ENCODE measurements at regions not wholly inside any gene's neighbourhood (a gene's known extent, or its start where the extent isn't known, plus 50 kb on each side); places are given as distances from the start of the nearest gene placed in this dataset.

DNA sequence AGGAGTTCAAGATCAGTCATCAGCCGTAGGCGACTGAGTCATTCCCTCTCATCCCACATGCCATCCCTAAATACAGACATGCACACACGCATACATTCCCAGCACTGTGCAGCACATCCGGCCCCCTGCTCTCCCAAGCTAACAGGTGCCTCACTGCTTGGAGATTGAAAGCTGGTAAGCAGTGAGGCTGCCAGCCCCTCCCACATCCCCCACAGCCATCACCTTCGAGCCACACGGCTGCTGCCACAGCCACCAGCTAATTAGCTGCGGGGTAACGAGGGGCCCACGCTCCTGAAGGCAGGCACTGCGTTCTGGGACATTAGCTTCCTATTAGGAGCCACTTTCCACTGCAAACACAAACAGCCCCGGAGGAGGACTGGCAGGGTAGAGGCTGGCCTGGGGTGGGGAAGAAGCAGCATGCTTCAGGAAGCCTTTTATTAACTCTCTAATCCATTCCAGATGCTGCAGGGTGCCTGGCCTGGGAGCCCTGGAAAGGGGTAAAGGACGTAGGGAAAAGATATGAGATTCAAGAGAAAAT lies 179.6 kb downstream of the CCT6B start:
- Mint-ChIP-seq H3K4me3 (peak overlapping the region in 1 of 8 donors; percentile 52), H3K27me3 (peaks cover 7 to 24% (median 19%) of the 10 kb centered on the region in 3 donors), H3K9me3 (no peaks in the 10 kb centered on the region), H3K36me3 (no peaks in the 10 kb centered on the region), H3K4me1 (no peaks in the 10 kb centered on the region), H3K27ac (no peak overlapping the region)
- DNase-seq (no peak), ATAC-seq (ENCODE audit: low read depth in 2 of 2) (no peak)

DNA sequence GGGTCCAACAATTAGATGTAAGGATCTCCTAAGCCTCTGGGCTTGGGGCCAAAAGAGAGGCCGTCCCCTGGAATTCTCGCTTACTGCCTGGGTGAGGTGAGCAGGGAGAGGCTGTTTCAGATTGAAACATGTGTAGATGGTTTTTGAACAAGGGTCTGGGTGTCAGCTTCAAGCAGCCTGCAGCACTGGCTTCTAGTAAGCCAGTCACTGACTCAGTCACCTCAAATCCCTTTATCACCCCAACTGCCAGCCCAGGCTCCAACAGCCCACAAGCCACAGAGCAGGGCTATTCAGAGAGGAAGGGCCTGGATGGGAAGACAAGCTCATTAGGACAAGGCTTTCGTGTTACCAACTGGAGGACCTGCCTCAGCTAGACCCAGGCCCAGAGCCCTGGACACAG lies 180.2 kb downstream of the CCT6B start:
- no peak overlapping the region for H3K4me3 Mint-ChIP-seq

DNA sequence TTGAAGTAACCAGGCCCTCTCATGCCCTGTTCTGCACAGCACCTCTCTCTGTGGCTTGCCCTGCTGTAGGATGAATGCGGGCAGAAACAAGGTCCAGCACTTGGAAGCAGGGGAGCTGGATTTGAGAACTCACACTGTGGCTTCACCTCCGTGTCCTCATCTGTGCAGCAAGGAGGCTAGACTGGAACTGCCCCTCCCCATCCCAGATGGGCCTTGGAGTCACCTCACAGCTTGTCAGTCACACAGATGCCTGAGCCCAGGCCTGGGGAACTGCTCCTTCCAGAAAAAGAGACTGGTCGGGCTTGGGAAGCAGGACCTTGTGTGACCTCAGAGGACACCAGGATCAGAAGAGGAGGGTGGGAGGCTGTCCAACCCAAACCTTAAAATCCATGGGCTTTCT lies 180.8 kb downstream of the CCT6B start:
- DNase-seq = no peak
- no peaks in the 10 kb centered on the region for H3K36me3 Mint-ChIP-seq
- peaks cover 7 to 19% (median 18%) of the 10 kb centered on the region in 3 donors for H3K27me3 Mint-ChIP-seq
- no peak for ATAC-seq (ENCODE audit: low read depth in 2 of 2)
- H3K9me3 Mint-ChIP-seq = no peaks in the 10 kb centered on the region
- H3K4me3 Mint-ChIP-seq = no peak overlapping the region
- no peaks in the 10 kb centered on the region for H3K4me1 Mint-ChIP-seq
- no peak overlapping the region for H3K27ac Mint-ChIP-seq

More for the DNA sequence above, 180.2 kb downstream of the CCT6B start:
- no peaks in the 10 kb centered on the region for H3K36me3 Mint-ChIP-seq
- no peaks in the 10 kb centered on the region for H3K9me3 Mint-ChIP-seq
- no peak overlapping the region for H3K27ac Mint-ChIP-seq
- peaks cover 7 to 22% (median 19%) of the 10 kb centered on the region in 3 donors for H3K27me3 Mint-ChIP-seq
- no peaks in the 10 kb centered on the region for H3K4me1 Mint-ChIP-seq
- ATAC-seq (ENCODE audit: low read depth in 2 of 2) (no peak), DNase-seq (no peak)

DNA sequence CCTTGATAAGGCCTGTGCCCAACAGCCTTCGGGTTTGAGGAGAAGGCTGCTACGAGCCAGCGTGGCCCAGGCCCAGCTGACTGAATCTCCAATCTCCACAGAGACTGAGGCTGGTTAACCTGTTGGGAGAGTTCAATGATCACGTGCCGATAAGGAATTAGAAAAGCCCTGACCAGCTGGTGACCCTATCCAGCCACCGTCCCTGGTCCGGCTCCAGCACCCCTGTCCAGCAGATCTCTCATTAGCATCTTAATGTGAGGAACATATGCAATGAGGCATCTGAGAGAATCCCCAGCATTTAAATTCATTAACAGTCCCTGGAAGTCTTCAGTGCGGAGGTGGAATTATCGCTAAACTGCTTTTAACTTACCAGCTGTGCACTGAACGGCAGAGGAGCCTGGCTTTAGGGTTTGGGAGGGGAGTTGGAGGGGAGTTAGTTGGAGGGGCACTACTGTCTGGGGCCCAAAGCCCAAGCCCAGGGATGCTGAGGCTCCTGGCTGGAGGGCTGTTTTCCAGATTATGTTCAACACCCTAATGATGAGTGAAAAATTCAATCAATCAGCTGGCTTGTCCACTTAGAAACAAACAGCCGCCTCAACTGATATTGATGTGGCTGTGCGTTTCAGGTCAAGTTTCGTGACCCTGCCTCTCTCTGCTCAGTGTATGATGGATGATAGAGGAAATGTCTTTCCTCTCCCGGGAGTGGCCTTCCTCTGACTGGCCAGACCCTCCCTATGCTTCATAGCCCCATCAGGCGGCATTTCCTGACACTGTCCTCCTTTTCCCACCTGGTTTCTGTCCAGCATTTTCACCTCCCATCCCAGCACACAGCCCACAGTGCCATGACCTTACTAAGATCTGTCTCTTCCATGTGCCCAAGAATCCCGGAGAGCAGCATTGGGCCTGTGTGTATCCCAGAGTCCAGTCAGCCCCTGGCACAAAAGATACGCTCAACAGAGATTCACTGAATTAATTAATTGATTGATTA lies 184.5 kb downstream of the CCT6B start:
- H3K4me3 Mint-ChIP-seq = no peak overlapping the region
- DNase-seq (no peak), ATAC-seq (ENCODE audit: low read depth in 2 of 2) (no peak)
- no peaks in the 10 kb centered on the region for H3K4me1 Mint-ChIP-seq
- no peaks in the 10 kb centered on the region for H3K36me3 Mint-ChIP-seq
- no peak overlapping the region for H3K27ac Mint-ChIP-seq
- H3K9me3 Mint-ChIP-seq = no peaks in the 10 kb centered on the region
- peaks cover 18 to 37% (median 29%) of the 10 kb centered on the region in 3 donors for H3K27me3 Mint-ChIP-seq

DNA sequence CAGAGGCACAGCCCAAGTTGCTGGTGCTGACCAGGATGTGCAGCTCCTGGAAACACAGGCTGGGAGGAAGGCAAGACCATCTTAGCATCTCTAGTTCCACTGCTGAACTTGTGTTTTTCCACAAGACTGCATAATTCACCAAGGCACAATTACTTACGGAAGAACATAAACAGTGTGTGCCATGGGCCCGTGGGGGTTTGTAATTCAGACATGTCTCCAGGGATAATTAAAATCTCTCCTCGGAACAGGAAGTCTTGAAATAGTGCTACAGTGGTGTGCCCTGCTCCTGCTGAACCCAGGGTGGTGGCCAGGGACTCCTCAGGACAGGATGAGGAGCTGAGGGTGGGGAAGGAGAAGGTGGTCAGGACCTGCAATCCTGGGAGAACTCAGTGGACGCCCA lies 188.2 kb downstream of the CCT6B start:
- Mint-ChIP-seq H3K4me1 (peaks cover 0 to 3% (median 0%) of the 10 kb centered on the region in 3 donors), H3K9me3 (no peaks in the 10 kb centered on the region), H3K4me3 (no peak overlapping the region), H3K36me3 (no peaks in the 10 kb centered on the region), H3K27ac (no peak overlapping the region), H3K27me3 (peaks cover 17 to 39% (median 26%) of the 10 kb centered on the region in 3 donors)
- ATAC-seq (ENCODE audit: low read depth in 2 of 2) (no peak), DNase-seq (no peak)

DNA sequence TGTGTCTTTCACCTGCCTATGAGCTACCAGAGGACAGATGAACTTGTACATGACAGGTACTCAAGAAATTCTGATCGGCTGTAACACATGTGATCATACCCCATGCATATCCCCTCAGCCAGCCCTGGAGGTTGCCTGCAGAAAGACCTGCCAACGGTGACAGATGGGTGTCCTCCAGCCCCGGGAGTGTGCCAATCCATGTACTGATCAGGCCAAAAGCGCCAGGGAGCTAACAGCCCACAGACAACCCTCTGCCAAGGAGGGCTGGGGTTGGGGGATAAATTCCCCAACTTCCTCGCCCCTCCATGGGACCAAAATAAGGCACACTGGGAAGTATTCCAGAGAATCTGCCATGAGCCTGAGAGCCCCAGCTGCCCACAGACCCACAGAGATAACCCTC lies 189.4 kb downstream of the CCT6B start:
- Mint-ChIP-seq H3K36me3 (no peaks in the 10 kb centered on the region), H3K4me1 (peaks cover 0 to 3% (median 0%) of the 10 kb centered on the region in 3 donors), H3K4me3 (no peak overlapping the region), H3K27ac (no peak overlapping the region), H3K9me3 (no peaks in the 10 kb centered on the region), H3K27me3 (peaks cover 12 to 41% (median 27%) of the 10 kb centered on the region in 3 donors)
- ATAC-seq (ENCODE audit: low read depth in 2 of 2) (no peak), DNase-seq (no peak)

DNA sequence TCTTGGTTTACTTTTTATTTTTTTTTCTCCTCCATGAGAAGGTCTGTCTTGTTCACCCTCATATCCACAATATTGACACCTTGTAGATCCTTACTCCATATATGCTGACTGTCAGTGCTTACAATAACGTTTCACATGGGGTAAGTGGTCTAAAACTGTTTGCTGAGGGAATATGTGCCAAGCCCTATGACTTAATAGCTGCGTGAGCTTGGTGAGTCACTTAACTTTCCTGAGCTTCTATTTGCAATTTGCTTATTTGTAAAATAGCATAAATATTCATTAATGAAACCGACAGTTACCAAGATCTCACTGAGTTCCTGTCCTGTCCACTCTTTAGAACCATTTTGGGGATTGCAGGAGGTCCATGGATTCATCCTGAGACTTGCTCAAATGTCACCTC lies 190.7 kb downstream of the CCT6B start:
- H3K27me3 Mint-ChIP-seq = peaks cover 11 to 41% (median 27%) of the 10 kb centered on the region in 3 donors
- no peaks in the 10 kb centered on the region for H3K9me3 Mint-ChIP-seq
- no peaks in the 10 kb centered on the region for H3K36me3 Mint-ChIP-seq
- no peak for DNase-seq
- no peak overlapping the region for H3K27ac Mint-ChIP-seq
- peaks cover 0 to 3% (median 0%) of the 10 kb centered on the region in 3 donors for H3K4me1 Mint-ChIP-seq
- no peak overlapping the region for H3K4me3 Mint-ChIP-seq
- no peak for ATAC-seq (ENCODE audit: low read depth in 2 of 2)

DNA sequence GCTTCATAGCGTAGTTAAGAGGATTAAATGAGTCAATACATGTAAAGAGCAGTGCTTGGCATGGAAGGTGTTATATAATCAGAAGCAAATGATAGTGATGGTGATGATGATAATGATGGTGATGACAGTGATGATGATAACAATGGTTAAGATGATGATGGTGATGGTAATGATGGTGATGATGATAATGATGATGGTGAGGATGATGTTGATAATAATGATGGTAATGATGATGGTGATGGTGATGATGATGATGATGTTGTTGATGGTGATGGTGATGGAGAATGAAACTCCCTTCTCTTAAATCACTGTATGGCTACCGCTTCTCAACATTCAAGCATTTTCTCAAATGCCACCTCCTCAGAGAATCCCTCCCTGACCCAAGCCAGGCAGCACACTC lies 190.5 kb downstream of the TMEM132E start:
- Mint-ChIP-seq H3K4me3 (no peak overlapping the region), H3K4me1 (peaks cover 0 to 3% (median 0%) of the 10 kb centered on the region in 3 donors), H3K27ac (no peak overlapping the region), H3K36me3 (no peaks in the 10 kb centered on the region), H3K9me3 (no peaks in the 10 kb centered on the region), H3K27me3 (peaks cover 8 to 36% (median 28%) of the 10 kb centered on the region in 3 donors)
- ATAC-seq (ENCODE audit: low read depth in 2 of 2) (no peak), DNase-seq (no peak)

DNA sequence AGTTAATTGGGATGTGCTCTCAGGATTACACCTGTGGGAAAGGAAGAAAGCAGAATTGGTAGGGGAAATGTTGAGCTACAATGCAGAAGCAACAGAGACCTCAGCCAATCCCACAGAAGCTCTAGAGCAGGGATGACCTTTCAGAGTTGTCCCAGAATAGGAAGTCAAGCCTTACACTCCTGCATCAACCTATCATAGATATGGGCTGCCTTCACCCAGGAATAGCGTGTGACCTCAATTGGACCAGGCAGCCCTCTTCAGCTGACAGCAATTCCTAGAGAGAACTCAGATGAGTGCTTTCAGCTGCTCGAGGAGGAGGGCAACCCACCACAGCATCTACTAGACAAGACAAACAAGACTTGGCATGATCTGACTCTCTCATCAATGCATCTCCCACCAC lies 189.7 kb downstream of the TMEM132E start:
- H3K4me3 Mint-ChIP-seq = no peak overlapping the region
- H3K36me3 Mint-ChIP-seq = no peaks in the 10 kb centered on the region
- peaks cover 0 to 3% (median 0%) of the 10 kb centered on the region in 3 donors for H3K4me1 Mint-ChIP-seq
- ATAC-seq (ENCODE audit: low read depth in 2 of 2) (no peak), DNase-seq (no peak)
- H3K27ac Mint-ChIP-seq = peak overlapping the region in 1 of 6 donors; percentile 1
- H3K9me3 Mint-ChIP-seq = no peaks in the 10 kb centered on the region
- peaks cover 7 to 33% (median 32%) of the 10 kb centered on the region in 3 donors for H3K27me3 Mint-ChIP-seq

DNA sequence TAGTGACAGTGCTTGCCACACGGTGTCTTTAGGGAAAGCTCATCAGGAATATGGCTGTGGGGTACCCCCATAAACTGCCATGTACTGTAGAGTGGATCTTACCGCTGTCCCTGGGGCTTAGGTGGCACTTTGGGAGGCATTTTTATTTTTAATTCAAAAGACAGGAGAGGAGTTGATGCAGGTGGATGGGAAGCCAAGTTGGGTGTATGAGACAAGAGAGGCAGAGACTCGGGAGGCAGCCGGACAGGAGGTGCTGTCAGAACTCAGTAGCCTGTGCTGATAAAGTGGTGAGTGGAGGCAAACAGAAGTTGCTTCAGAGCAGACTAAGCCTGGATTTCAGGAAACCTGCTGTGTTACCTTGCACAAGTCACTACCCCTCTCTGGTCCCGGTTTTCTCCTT lies 185.9 kb downstream of the TMEM132E start:
- Mint-ChIP-seq H3K36me3 (no peaks in the 10 kb centered on the region), H3K4me1 (peaks cover 0 to 3% (median 0%) of the 10 kb centered on the region in 3 donors), H3K9me3 (peaks cover 0 to 2% (median 0%) of the 10 kb centered on the region in 7 donors), H3K27ac (peak overlapping the region in 1 of 6 donors; percentile 40), H3K4me3 (no peak overlapping the region), H3K27me3 (peaks cover 27 to 42% (median 35%) of the 10 kb centered on the region in 3 donors)
- DNase-seq (no peak), ATAC-seq (ENCODE audit: low read depth in 2 of 2) (no peak)

DNA sequence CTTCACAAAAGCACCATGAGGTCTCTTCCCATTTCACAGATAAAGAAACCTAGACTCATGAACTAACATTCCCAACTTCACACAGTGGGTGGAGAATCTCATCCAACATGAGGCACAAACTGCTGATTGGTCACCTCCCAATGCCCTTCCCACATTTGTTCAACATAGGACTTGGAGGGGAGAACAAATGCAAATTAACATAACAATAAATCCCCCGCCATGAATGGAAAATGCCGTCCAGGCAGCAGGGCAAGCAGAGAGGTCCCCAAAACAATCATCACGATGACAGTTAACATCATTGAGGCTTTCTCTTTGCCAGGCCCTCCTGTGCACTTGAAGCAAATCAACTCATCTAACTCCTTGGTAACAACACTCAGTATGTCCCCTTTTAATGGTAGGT lies 185.3 kb downstream of the TMEM132E start:
- H3K27ac Mint-ChIP-seq = no peak overlapping the region
- peaks cover 0 to 2% (median 0%) of the 10 kb centered on the region in 7 donors for H3K9me3 Mint-ChIP-seq
- H3K4me1 Mint-ChIP-seq = peaks cover 0 to 3% (median 0%) of the 10 kb centered on the region in 3 donors
- H3K36me3 Mint-ChIP-seq = no peaks in the 10 kb centered on the region
- H3K27me3 Mint-ChIP-seq = peaks cover 27 to 42% (median 31%) of the 10 kb centered on the region in 3 donors
- ATAC-seq (ENCODE audit: low read depth in 2 of 2) (no peak), DNase-seq (no peak)
- H3K4me3 Mint-ChIP-seq = no peak overlapping the region

DNA sequence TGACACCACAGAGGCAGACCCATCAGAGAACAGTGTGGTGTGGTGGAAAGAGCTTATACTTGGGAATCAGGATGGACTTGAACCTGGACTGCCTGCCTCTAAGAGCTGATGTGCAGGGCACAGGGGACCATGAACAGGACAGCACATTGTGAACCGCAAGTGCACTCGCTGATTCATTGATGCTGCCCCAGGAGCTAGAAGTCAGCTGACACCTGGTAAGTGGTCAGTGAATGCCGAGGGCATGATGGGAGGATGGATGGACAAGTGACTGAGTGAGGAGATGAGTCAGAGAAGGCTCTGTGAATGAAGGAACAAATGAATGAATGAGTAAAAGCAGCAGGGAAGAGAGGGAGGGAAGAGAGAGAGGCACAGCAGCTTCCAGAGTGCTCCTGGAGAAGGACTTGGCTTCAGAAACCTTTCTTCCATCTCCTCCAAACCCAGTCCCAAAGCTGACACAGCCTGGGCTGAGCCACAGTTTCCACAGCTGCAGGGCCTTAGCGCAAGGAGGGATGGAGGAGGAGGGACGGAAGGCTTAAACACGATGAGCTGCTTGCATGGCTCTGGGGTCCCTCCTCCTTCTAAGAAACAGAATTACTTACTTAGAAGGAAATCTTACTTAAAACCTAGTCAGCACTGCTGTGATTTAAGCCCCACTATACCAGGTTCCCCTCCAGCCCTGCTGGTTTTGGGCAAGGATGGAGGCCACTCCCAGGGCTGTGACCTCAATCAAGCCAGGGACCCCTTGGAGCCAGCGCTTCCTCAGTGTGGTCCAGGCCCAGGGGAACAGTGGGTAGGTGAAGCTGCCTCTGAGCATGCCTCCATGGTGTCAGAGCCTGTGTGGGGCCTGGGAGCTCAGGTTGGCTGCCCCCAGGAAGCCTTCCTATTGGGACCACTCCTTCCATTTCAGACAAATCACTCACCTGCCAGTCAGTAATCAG lies 184.6 kb downstream of the TMEM132E start:
- peaks cover 29 to 41% (median 31%) of the 10 kb centered on the region in 3 donors for H3K27me3 Mint-ChIP-seq
- peaks cover 0 to 3% (median 0%) of the 10 kb centered on the region in 3 donors for H3K4me1 Mint-ChIP-seq
- H3K4me3 Mint-ChIP-seq = peak overlapping the region in 1 of 8 donors; percentile 37
- H3K9me3 Mint-ChIP-seq = peaks cover 0 to 2% (median 0%) of the 10 kb centered on the region in 7 donors
- no peaks in the 10 kb centered on the region for H3K36me3 Mint-ChIP-seq
- peak overlapping the region in 1 of 6 donors; percentile 73 for H3K27ac Mint-ChIP-seq
- no peak for ATAC-seq (ENCODE audit: low read depth in 2 of 2)
- DNase-seq = no peak

DNA sequence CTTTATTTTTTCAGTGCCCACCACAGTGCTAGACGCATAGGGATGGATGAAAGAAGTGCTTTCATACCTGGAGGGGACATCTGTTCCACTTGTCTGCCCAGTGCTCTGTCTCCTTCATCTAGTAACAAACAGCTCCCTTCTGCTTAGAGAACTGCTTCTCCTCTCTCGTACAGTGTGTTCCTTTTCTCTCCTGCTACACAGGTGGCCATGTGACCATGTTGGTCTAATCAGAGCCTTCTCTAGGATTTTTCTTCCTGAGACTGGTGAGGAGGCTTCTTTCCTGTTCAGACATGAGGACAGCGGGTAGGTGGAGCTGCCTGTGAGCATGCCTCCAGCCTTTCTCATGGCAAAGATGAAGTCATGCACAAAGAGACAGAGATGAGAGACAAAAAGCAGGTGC lies 182.7 kb downstream of the TMEM132E start:
- Mint-ChIP-seq H3K4me3 (no peak overlapping the region), H3K27ac (no peak overlapping the region), H3K27me3 (peaks cover 23 to 41% (median 36%) of the 10 kb centered on the region in 3 donors), H3K4me1 (no peaks in the 10 kb centered on the region), H3K36me3 (no peaks in the 10 kb centered on the region), H3K9me3 (peaks cover 0 to 2% (median 0%) of the 10 kb centered on the region in 7 donors)
- no peak for ATAC-seq (ENCODE audit: low read depth in 2 of 2)
- DNase-seq = no peak

All from naive B cell (primary cell).